Left renal pelvis (tissue), 4 donors: ENCODE measurements at regions not wholly inside any gene's neighbourhood (a gene's known extent, or its start where the extent isn't known, plus 50 kb on each side); places are given as distances from the start of the nearest gene placed in this dataset.
A peak's percentile ranks its signal among the peaks of the same experiment; 100 is the strongest.

ENCODE experiments used
- DNase-seq, 4 donors: peaks; one replicate each; pipeline ENCODE4 v3.0.0-alpha.2; 2013; ENCODE audit warnings: low read depth in 4 of 4, low spot score in 3 of 4

DNA sequence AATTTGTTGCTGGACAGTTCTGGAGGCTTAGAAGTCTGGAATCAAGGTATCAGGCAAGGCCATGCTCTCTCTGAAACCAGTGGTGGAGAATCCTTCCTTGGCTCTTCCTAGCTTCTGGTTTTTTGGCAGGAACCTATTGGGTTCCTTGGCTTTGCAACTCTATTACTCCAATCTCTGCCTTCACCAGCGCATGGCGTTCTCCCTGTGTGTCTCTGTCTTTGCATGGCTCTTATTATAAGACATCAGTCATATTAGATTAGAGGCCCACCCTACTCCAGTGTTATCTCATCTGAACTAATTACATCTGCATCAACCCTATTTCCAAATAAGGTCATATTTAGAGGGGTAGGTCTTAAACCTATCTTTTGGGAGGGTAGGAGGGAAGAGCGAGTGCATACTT is 358.1 kb upstream of the RARB start:
- DNase-seq, result no peak

- no peak for DNase-seq
These were observed 356.2 kb upstream of the RARB start for GRCh38 chr3:25071846-25072245.

DNA sequence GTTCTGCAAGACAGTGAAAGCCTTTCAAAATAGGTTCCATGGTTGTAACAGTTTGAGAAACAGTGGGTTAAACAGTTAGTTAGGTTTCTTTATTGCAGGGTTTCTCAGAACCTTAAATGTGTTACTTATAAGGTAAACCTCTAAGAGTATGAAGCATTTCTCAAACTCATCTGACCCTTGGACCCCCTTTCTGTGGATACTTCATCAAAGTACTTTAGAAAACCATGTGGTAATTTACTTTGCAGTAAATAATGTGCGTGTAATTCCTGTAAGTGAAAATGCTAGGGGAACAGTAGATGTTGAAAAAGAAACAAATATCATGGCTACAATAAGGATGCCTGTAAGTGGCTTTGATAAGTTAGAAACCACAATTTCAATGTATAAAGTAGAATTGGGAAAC is 354.6 kb upstream of the RARB start:
- DNase-seq, result peak in 1 of 4 donors; percentile 16

DNA sequence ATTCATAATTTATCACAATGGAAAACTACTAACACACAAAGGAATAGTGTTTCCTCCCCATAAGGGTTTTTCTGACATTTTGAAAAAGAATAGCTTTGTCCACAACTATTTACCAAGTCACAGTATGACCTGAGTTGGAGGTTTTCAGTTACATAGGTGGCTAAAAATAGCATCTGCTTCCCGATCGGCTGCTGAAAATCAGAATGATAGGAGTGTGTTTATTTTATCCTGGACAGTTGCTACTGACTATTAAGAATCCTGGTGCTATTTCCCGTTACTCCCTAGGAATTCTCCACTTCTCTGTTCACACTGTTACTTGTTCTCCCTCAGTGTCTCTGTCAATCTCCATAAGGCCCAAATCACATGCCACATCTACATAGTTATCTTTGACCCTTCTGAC is 353.9 kb upstream of the RARB start:
- DNase-seq, result peak in 1 of 4 donors; percentile 27

GRCh38 chr3:25080461-25080860 is 347.6 kb upstream of the RARB start:
- DNase-seq, result no peak

- DNase-seq, result no peak
These were observed 344.0 kb upstream of the RARB start for GRCh38 chr3:25084016-25084415.

DNA sequence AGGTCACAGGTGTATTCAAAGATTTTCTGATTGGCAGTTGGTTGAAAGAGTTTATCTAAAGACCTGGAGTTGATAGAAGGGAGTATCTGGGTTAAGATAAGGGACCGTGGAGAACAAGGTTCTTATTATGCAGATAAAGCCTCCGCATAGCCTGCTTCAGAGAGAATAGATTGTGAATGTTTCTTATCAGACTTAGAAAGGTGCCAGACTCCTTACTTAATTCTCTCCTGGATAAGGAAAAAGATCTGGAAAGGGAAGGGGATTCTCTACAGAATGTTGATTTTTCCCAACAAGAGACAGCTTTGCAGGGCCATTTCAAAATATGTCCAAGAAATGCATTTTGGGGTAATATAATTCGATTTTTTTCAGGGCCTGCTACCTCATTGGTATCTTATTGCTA is 341.3 kb upstream of the RARB start:
- no peak for DNase-seq

DNA sequence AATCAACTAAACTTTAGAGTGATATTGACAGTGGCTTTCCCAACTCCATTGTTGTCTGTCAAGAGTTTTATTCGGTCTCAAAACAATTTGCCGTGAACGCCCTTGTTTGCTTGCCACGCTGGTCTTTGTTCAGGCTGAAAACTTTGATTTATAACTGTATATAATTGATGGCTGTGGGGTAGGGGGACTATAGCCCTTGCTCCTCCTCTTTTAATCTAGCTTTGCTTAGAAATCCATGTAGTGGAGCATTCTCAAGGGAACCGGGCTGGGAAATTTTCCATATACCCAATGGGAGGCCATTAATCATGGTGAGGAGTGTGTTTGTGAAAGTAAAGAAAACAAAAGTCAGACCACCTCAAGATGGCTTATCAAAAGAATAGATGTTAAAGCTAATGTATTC is 339.8 kb upstream of the RARB start:
- peak in 1 of 4 donors; percentile 14 for DNase-seq

DNA sequence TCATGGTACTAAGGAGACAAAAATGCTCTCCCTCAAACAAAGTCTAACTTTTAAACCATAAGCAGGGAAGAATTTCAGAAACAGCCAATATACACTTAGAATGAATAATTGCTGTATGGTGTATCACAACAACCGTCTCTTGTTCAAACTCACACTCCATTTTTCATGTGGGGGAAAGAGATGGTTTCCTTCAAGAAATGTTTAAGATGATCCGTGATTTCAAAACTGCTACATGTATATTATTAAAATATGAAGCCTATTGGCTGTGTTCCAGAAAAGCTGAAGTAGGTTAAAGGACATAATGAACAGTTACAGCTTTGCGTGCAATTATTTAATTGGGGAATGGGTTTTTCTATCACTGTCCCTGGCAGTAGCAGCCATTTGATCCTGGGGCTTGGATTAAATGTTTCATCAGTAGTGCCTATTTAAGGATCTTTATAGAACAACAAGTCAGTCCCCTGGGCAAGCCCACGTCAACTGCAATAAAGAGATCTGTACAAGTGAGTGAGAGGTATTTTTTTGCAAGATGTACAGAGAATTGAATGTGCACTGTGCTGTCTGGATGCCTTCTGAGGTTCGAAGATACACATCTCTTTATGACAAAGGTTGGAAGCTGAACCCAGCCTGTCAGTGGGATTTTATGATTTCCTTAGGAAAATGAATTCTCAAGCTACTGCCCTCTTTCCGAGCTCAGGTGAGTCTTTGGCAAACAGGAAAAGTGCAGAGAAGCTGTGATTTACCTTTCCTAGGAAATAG is 337.2 kb upstream of the RARB start:
- DNase-seq, result no peak

DNA sequence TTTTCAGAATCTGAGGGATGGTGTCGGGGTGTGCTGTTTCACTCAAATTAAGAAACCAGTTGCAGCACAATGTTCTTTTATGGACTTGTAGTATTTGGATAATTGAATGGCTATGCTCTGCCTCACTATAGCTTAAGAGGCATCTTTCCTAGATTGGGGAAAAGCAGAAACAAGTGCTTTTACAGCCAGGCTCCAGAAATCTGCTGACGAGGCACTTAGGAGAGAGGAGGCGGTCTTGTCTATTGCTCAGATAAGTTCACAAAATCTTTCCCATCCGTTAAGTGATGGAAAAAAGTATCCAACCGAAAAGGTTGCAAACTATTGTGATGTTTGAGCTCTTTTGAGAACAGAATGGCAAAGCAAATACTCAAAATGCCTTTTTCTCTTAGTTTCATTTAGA is 336.1 kb upstream of the RARB start:
- no peak for DNase-seq

DNA sequence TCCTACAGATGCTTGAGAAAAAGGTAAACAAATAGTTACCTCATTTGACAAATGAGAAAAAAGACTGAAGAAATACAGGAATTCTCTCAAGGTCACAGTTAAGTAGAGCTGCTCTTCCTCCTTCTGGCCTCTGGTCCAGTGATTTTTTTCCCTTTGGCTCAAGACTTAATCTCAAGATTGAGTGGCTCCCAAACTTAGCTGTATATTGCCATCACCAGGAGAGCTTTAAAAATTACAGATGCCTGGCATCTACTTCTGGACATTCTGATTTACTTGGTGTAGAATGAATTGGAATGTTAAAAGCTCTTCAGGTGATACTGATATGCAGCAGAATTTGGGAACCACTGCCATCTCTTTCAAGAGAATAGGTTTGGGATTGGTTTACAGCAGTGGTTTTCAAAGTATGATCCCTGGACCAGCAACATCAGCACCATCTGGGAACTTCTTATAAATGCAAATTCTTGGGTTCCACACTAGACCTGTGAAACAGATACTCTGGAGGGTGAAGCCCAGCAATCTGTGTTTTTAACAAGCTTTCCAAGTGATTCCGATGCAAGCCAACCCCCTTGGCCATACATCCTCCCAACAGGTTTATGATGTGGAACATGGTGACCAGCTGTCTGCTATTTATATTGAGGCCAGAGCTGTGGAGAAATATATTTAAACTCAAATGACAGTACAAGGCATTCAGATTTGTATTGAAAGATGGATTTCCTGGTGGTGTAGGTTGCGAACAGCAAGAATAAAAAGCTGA is 333.0 kb upstream of the RARB start:
- no peak for DNase-seq

DNA sequence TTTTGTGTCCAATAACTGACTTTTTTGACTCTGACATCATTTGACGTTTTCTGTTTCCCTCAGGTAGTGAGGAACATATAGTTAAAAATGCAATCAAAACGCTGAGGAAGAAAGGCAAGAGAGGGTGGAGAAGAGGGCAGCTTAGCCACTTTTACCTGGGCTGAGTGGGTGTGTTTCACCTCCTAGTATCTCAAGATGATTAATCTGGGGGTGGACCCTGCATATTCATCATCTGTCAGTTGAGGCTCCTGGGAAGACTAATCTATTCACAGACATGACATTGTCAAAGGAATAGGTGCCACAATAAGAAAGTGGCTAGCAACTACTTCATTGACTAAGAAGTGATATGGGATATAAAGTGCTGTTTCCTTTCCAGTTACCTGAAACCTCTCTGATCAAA is 331.5 kb upstream of the RARB start:
- no peak for DNase-seq

DNA sequence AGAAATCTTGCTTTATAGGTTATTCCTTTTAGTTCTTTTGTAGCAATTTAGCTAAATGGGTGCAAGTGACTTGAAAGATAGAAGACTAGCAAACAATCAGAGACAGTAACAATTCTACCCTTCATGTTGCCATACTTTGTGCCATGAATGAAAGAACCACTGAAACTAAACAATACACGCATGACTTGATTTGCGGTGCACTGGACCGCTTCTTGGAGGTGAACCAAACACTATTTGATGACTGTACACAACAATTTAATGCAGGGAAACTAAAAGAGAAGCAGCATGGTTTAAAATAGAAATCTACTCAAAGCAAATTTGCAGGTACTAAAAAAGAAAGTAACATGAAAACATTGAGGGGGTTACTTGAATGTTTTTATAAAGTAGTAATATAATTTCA is 331.0 kb upstream of the RARB start:
- DNase-seq, result no peak

DNA sequence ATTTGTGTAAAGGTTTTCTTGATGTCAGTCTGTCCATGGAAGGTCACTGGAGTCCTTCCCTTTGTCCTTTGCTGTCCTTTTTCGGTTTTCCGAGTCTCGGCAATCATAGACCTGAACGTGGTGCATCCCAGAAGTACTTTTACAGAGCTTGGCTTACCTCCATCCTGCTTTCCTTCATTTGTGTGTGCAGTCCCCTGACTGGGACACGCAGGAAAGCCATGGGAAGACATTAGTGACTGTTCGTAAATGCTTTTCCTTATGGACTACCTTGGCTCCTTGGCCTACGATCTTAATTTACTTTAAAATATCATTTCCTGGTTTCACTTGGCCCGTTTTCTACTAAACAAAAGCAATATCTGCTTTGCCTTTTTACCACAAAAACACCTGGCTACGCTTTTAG is 328.4 kb upstream of the RARB start:
- DNase-seq, result no peak

GRCh38 chr3:25103391-25103790 is 324.7 kb upstream of the RARB start:
- DNase-seq, result no peak

DNA sequence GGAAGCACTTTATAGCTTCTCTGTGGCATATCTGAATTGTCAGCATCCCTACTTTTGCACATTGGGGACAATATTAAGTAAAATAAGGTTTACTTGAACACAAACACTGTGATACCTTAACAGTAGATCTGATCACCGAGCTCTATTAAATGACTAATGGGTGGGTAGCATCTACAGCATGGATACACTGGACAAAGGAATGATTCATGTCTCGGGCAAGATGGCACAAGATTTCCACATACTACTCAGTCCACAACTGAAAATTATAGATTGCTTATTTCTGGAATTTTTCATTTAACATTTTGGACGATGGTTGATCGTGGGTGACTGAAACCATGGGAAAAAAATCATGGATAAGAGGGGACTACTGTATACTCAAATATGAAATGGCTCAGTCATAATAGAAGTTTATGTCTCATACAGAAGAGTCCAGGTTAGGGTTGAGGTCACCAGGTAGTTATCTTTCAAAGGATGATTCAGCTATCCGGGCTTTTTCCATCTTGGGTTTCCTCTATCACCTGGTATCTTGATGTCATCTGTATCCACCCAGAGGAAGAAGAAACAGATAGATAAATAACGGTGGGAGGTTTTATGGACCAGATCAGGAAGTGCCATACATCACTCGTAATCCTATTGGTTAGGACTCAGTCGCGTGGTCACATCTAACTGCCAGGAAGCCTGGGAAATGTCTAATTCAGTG is 320.0 kb upstream of the RARB start:
- no peak for DNase-seq

- no peak for DNase-seq
These were observed 317.4 kb upstream of the RARB start for GRCh38 chr3:25110642-25111041.

DNA sequence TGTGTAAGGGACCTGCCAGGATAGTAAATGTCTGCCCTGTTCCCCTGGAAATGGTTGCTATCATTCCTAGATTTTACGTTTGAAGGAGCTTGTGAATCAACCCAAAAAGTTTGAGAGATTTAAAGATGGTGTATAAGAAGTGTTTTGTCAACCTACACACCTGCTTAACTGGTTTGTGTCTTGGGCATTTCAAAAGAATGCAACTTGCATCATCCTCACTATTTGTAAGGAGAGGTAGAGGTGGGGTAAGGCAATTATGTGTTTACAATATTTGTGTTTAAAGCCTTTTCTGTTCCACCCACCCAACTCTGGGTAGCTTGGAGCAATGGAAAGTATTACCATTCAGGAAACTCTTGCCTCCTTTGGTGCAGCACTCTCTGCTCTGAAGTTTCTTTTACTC is 314.2 kb upstream of the RARB start:
- no peak for DNase-seq

DNA sequence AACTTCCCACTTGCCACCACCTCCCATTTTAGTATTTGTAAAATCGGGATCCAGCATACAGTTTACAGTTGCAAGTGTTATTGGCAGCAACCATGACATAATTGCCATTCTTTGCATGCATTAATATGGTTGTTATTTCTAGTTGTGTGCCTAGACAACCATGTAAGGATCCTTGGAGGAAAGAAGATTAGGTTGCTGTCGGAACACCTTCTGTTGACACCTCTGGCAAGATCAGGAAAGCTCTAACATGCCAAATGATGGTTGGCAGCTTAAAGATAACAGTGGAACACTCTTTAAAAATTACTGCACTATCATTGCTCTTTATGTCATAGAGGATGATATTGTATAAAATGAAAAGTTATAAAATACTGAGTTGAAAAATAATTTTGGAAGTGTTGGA is 313.5 kb upstream of the RARB start:
- DNase-seq, result no peak

DNA sequence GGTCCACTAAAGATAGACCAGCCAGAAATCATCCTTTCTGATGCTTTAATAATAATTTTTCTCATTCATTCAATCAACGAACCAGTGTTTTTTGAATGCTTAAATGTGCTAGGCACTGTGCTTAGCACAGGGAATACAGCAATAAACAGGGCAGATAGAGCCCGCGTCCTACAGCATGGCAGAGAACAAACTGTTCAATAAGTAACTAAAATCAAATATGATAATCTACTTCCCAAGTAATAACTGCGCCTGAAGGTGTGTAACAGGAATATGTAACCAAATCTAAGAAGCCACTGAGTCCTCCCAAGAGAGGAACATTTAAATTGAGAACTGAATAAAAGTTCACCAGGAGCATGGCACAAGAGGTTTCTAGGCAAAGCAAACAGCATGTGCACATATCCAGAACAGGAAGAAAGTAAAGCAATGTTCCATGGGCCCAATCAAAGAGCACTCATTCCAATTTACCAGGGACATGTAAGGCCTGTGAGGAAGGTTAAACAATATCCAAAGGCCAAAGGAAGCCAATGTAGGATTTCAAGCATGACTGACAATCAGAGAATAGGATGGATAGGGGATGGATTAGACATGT is 311.0 kb upstream of the RARB start:
- DNase-seq, result no peak

- DNase-seq, result no peak
These were observed 308.4 kb upstream of the RARB start for GRCh38 chr3:25119682-25120081.
